ENCODE measurements at regions not wholly inside any gene's neighbourhood (a gene's known extent, or its start where the extent isn't known, plus 50 kb on each side); places are given as distances from the start of the nearest gene placed in this dataset.
"Not testable (repeated sequence)": the region's sequence is repeated elsewhere in the genome, so short reads cannot be mapped to it uniquely, and the experiment has no call there.

DNA sequence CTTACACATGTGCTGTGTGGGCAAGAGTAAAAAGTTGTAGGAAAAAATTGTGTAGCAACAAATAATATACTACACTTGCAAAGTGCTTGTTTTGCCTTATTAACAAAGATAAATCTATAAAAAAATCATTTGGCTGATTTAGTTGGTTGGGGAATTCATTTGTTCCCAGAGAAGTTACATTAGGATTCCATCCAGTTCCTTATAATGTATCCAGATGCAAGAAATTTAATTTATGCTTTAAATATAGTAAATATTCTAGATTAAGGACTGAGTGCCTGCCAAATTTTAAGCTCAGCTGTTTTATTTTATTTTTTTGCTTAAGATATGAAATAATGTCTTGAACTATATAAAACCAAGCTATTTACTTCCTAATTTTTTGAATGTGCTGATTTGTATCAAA is 1169.9 kb downstream of the NXPH1 start:
- no peaks in the 10 kb centered on the region for H4K20me1 ChIP-seq (ENCODE audit: insufficient read depth, poor library complexity, severe bottlenecking)
- DNase-seq (ENCODE audit: low spot score): no peak
- TF ChIP-seq EZH2 (IDR thresholded peaks at IDR 0.05; ENCODE audit: borderline replicate concordance) (no peak), EZH2phosphoT487 (IDR thresholded peaks at IDR 0.05; ENCODE audit: low read depth, severe bottlenecking, unreplicated experiment) (no peak)
- TF ChIP-seq, protein P1, sequence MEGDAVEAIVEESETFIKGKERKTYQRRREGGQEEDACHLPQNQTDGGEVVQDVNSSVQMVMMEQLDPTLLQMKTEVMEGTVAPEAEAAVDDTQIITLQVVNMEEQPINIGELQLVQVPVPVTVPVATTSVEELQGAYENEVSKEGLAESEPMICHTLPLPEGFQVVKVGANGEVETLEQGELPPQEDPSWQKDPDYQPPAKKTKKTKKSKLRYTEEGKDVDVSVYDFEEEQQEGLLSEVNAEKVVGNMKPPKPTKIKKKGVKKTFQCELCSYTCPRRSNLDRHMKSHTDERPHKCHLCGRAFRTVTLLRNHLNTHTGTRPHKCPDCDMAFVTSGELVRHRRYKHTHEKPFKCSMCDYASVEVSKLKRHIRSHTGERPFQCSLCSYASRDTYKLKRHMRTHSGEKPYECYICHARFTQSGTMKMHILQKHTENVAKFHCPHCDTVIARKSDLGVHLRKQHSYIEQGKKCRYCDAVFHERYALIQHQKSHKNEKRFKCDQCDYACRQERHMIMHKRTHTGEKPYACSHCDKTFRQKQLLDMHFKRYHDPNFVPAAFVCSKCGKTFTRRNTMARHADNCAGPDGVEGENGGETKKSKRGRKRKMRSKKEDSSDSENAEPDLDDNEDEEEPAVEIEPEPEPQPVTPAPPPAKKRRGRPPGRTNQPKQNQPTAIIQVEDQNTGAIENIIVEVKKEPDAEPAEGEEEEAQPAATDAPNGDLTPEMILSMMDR (IDR thresholded peaks at IDR 0.05; ENCODE audit: poor library complexity): no peak

DNA sequence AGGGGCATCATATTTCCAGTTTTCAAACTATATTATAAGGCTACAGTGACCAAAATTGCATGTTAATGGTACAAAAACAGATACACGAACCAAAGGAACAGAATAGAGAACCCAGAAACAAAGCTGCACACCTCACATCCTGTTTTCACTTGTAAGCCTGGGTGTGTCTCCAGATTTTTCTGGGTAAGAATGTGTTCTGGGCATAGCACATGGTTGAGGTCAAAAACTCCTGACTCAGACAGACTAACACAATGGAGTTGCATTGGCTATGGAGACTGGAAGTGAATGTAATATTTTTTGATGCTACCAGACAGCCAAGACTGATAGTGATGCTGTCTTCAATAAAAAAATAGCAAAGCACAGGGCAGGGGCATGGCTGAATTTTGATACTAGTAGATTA is 1175.2 kb downstream of the NXPH1 start:
- H2AFZ ChIP-seq: no peak overlapping the region
- no peaks in the 10 kb centered on the region for H4K20me1 ChIP-seq (ENCODE audit: insufficient read depth, poor library complexity, severe bottlenecking)
- H3K4me2 ChIP-seq: no peak overlapping the region
- no peak overlapping the region for H3K27ac ChIP-seq
- no peak for TF ChIP-seq EZH2 (IDR thresholded peaks at IDR 0.05; ENCODE audit: borderline replicate concordance)
- no peak for TF ChIP-seq EZH2phosphoT487 (IDR thresholded peaks at IDR 0.05; ENCODE audit: low read depth, severe bottlenecking, unreplicated experiment)
- TF ChIP-seq, protein P1 (IDR thresholded peaks at IDR 0.05; ENCODE audit: poor library complexity): no peak
- H3K9me2 ChIP-seq (replicated peaks; ENCODE audit: insufficient read depth): no peaks in the 10 kb centered on the region
- DNase-seq (ENCODE audit: low spot score): no peak
- WGBS (ENCODE audit: low lambda C conversion rate, missing lambda C conversion rate): 84% methylated on average over 1 of the region's 1 CpG
- H3K27me3 ChIP-seq: no peaks in the 10 kb centered on the region
- no peaks in the 10 kb centered on the region for H3K36me3 ChIP-seq (replicated peaks; ENCODE audit: insufficient read depth, low read depth)
- no peaks in the 10 kb centered on the region for H3K4me1 ChIP-seq (ENCODE audit: insufficient read depth)
- H3K4me3 ChIP-seq: no peak overlapping the region
- H3K79me2 ChIP-seq: no peaks in the 10 kb centered on the region
- H3K9me3 ChIP-seq (ENCODE audit: low read depth): no peaks in the 10 kb centered on the region

More for the DNA sequence above, 1169.9 kb downstream of the NXPH1 start:
- no peak overlapping the region for H3K4me2 ChIP-seq
- no peak overlapping the region for H3K4me3 ChIP-seq
- no peaks in the 10 kb centered on the region for H3K36me3 ChIP-seq (replicated peaks; ENCODE audit: insufficient read depth, low read depth)
- H3K27ac ChIP-seq: no peak overlapping the region
- no peaks in the 10 kb centered on the region for H3K4me1 ChIP-seq (ENCODE audit: insufficient read depth)
- H3K79me2 ChIP-seq: no peaks in the 10 kb centered on the region
- H2AFZ ChIP-seq: no peak overlapping the region
- no peaks in the 10 kb centered on the region for H3K9me3 ChIP-seq (ENCODE audit: low read depth)
- H3K27me3 ChIP-seq: no peaks in the 10 kb centered on the region
- no peaks in the 10 kb centered on the region for H3K9me2 ChIP-seq (replicated peaks; ENCODE audit: insufficient read depth)

DNA sequence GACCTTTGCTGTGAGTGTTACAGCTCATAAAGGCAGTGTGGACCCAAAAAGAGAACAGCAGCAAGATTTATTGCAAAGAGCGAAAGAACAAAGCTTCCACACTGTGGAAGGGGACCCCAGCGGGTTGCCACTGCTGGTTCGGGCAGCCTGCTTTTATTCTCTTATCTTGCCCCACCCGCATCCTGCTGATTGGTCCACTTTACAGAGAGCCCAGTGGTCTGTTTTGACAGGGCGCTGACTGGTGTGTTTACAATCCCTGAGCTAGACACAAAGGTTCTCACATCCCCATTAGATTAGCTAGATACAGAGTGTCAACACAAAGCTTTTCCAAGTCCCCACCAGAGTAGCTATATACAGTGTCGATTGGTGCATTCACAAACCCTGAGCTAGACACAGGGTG is 1187.5 kb downstream of the NXPH1 start:
- H3K4me3 ChIP-seq; H3K79me2 ChIP-seq; H3K27ac ChIP-seq; H4K20me1 ChIP-seq (ENCODE audit: insufficient read depth, poor library complexity, severe bottlenecking); H3K9me3 ChIP-seq (ENCODE audit: low read depth); H3K9me2 ChIP-seq (replicated peaks; ENCODE audit: insufficient read depth); H3K27me3 ChIP-seq; H3K4me1 ChIP-seq (ENCODE audit: insufficient read depth); DNase-seq (ENCODE audit: low spot score); H3K36me3 ChIP-seq (replicated peaks; ENCODE audit: insufficient read depth, low read depth); H2AFZ ChIP-seq: not testable (repeated sequence)
- 87% methylated on average over 6 of the region's 6 CpGs for WGBS (ENCODE audit: low lambda C conversion rate, missing lambda C conversion rate)
- H3K4me2 ChIP-seq: peak overlapping the region; percentile 67

DNA sequence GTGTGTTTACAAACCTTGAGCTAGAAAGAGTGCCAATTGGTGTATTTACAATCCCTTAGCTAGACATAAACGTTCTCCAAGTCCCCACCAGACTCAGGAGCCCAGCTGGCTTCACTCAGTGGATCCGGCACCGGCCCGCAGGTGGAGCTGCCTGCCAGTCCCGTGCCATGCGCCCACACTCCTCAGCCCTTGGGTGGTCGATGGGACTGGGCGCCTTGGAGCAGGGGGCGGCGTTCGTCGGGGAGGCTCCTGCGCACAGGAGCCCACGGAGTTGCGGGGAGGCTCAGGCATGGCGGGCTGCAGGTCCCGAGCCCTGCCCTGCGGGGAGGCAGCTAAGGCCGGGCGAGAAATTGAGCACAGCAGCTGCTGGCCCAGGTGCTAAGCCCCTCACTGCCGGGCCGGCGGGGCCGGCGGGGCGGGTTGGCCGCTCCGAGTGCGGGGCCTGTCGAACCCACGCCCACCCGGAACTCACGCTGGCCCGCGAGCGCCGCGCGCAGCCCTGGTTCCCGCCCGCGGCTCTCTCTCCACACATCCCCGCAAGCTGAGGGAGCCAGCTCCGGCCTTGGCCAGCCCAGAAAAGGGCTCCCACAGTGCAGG is 1188.0 kb downstream of the NXPH1 start:
- WGBS (ENCODE audit: low lambda C conversion rate, missing lambda C conversion rate): 73% methylated on average over 29 of the region's 44 CpGs
- peak overlapping the region; percentile 67 for H3K4me2 ChIP-seq

More for the DNA sequence above, 1188.0 kb downstream of the NXPH1 start:
- H3K4me3 ChIP-seq; H3K79me2 ChIP-seq; H3K36me3 ChIP-seq (replicated peaks; ENCODE audit: insufficient read depth, low read depth); H3K27me3 ChIP-seq; H3K27ac ChIP-seq; H3K4me1 ChIP-seq (ENCODE audit: insufficient read depth); H2AFZ ChIP-seq; DNase-seq (ENCODE audit: low spot score); H3K9me2 ChIP-seq (replicated peaks; ENCODE audit: insufficient read depth); H4K20me1 ChIP-seq (ENCODE audit: insufficient read depth, poor library complexity, severe bottlenecking); H3K9me3 ChIP-seq (ENCODE audit: low read depth): not testable (repeated sequence)

Measured in hepatocyte (in vitro differentiated cells).